Astrocyte (in vitro differentiated cells and primary cell): ENCODE measurements at regions not wholly inside any gene's neighbourhood (a gene's known extent, or its start where the extent isn't known, plus 50 kb on each side); places are given as distances from the start of the nearest gene placed in this dataset.

Source experiments
- DNase-seq: peaks from one replicate; pipeline ENCODE4 v3.0.0-alpha.2; 2010; ENCODE audit warnings: low read depth
- FAIRE-seq: peaks from 2 replicates; lab custom pipeline; 2011; peaks lifted over from hg19 to GRCh38; lab: Jason Lieb, UNC
- H2AFZ ChIP-seq: 2 replicates; pipeline ENCODE4 v1.6.0; 2012; ENCODE audit warnings: low read depth, low read length, inconsistent platforms
- H3K27ac ChIP-seq: 2 replicates; pipeline ENCODE4 v1.5.1; 2011; ENCODE audit warnings: low read depth, low read length, inconsistent platforms
- H3K27me3 ChIP-seq: 2 replicates; pipeline ENCODE4 v1.6.0; 2011; ENCODE audit warnings: low read length, inconsistent platforms; ENCODE audit not compliant: insufficient read depth
- H3K36me3 ChIP-seq: 2 replicates; pipeline ENCODE4 v1.5.1; 2011; ENCODE audit warnings: low read length, inconsistent platforms; ENCODE audit not compliant: insufficient read depth
- H3K4me1 ChIP-seq: 2 replicates; pipeline ENCODE4 v1.5.1; 2011; ENCODE audit warnings: low read length, inconsistent platforms; ENCODE audit not compliant: insufficient read depth
- H3K4me2 ChIP-seq: 2 replicates; pipeline ENCODE4 v1.6.0; 2012; ENCODE audit warnings: low read length, inconsistent platforms
- H3K4me3 ChIP-seq: 2 replicates; pipeline ENCODE4 v1.5.1; 2011; ENCODE audit warnings: low read depth, mild to moderate bottlenecking, low read length, inconsistent platforms; ENCODE audit not compliant: insufficient read depth
- H3K79me2 ChIP-seq: 2 replicates; pipeline ENCODE4 v1.6.0; 2012; ENCODE audit warnings: mild to moderate bottlenecking, low read length, inconsistent platforms; ENCODE audit not compliant: insufficient read depth
- H3K9ac ChIP-seq: 2 replicates; pipeline ENCODE4 v1.6.0; 2012; ENCODE audit warnings: mild to moderate bottlenecking, low read length, inconsistent platforms
- H3K9me3 ChIP-seq: 2 replicates; pipeline ENCODE4 v1.5.1; 2012; ENCODE audit warnings: low read depth, mild to moderate bottlenecking, low read length, inconsistent platforms; ENCODE audit not compliant: insufficient read depth
- H4K20me1 ChIP-seq: 2 replicates; pipeline ENCODE4 v1.6.0; 2012; ENCODE audit warnings: low read length, inconsistent platforms; ENCODE audit not compliant: insufficient read depth
- H3K27ac Mint-ChIP-seq: one replicate; pipeline ENCODE4 v1.8.0; 2021; ENCODE audit warnings: mild to moderate bottlenecking, mixed read lengths; ENCODE audit not compliant: unreplicated experiment
- H3K27me3 Mint-ChIP-seq: one replicate; pipeline ENCODE4 v1.8.0; 2021; ENCODE audit warnings: low read depth, mixed read lengths; ENCODE audit not compliant: unreplicated experiment
- H3K36me3 Mint-ChIP-seq: one replicate; pipeline ENCODE4 v1.8.0; 2021; ENCODE audit warnings: low read depth, mixed read lengths; ENCODE audit not compliant: unreplicated experiment
- H3K4me1 Mint-ChIP-seq: one replicate; pipeline ENCODE4 v1.8.0; 2021; ENCODE audit warnings: low read depth, mixed read lengths; ENCODE audit not compliant: unreplicated experiment
- H3K4me3 Mint-ChIP-seq: one replicate; pipeline ENCODE4 v1.8.0; 2021; ENCODE audit warnings: mild to moderate bottlenecking, moderate library complexity, mixed read lengths; ENCODE audit not compliant: unreplicated experiment
- H3K9me3 Mint-ChIP-seq: one replicate; pipeline ENCODE4 v1.8.0; 2021; ENCODE audit warnings: mild to moderate bottlenecking, mixed read lengths; ENCODE audit not compliant: unreplicated experiment
- EZH2 ChIP-seq: IDR thresholded peaks from 2 replicates; pipeline ENCODE4 v1.6.1; 2012; ENCODE audit warnings: mild to moderate bottlenecking, low read length, inconsistent platforms; ENCODE audit not compliant: insufficient read depth
- TF ChIP-seq, protein P1 (sequence below): IDR thresholded peaks from 2 replicates; pipeline ENCODE4 v1.5.1; 2011; ENCODE audit warnings: low read depth, mild to moderate bottlenecking, inconsistent platforms, low read length, moderate library complexity; ENCODE audit not compliant: insufficient read depth

DNA sequence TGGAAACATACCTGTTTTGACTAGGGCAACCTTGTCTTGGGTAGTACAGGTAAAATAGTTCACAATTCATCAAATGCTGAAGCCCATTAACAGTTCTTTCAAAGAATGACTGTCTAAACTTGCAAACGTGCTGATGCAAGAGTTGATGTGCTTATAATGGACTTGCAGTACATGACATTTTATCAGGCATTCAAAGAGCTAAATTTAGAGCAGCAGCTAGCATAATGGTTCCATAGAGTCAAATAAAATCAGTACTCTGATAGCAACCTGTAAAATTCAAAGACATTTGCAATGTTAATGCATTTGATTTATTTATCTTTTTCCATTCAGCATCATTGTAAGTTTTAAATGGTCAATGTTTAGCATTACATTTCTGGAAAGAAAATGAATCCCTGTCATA, 979.7 kb upstream of the SLC10A2 start:
- H3K9me3 Mint-ChIP-seq, result no peaks in the 10 kb centered on the region
- no peak overlapping the region for H3K4me3 Mint-ChIP-seq
- no peak for TF ChIP-seq EZH2
- TF ChIP-seq, protein P1, sequence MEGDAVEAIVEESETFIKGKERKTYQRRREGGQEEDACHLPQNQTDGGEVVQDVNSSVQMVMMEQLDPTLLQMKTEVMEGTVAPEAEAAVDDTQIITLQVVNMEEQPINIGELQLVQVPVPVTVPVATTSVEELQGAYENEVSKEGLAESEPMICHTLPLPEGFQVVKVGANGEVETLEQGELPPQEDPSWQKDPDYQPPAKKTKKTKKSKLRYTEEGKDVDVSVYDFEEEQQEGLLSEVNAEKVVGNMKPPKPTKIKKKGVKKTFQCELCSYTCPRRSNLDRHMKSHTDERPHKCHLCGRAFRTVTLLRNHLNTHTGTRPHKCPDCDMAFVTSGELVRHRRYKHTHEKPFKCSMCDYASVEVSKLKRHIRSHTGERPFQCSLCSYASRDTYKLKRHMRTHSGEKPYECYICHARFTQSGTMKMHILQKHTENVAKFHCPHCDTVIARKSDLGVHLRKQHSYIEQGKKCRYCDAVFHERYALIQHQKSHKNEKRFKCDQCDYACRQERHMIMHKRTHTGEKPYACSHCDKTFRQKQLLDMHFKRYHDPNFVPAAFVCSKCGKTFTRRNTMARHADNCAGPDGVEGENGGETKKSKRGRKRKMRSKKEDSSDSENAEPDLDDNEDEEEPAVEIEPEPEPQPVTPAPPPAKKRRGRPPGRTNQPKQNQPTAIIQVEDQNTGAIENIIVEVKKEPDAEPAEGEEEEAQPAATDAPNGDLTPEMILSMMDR, result no peak

DNA sequence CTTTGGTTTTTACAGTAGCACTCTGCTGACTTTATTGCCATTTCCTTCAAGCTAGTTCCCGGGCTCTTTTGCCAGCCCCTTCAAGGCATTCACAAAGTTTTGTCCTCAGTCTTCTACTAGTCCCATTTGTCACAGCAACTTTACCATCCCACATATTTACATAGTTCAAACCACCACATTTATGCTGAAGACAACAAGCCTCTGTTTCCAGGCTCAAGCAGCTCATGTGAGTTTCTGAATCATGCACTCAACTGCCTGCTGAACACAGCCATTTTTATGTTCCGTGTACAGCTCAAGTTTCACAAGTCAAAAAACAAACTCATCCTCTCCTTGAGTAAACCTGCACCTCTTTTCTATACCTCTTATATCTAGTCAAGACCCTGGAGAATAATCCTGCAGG, 977.0 kb upstream of the SLC10A2 start:
- DNase-seq, result peak; percentile 7
- no peak for TF ChIP-seq EZH2
- TF ChIP-seq, protein P1, result no peak
- H3K9me3 ChIP-seq, result no peaks in the 10 kb centered on the region
- no peaks in the 10 kb centered on the region for H3K79me2 ChIP-seq
- no peak overlapping the region for H3K9ac ChIP-seq
- Mint-ChIP-seq H3K36me3 (no peaks in the 10 kb centered on the region), H3K4me3 (no peak overlapping the region), H3K4me1 (peaks cover 5% of the 10 kb centered on the region), H3K9me3 (no peaks in the 10 kb centered on the region), H3K27me3 (no peaks in the 10 kb centered on the region), H3K27ac (no peak overlapping the region)
- H3K4me3 ChIP-seq, result no peak overlapping the region
- H3K27me3 ChIP-seq, result no peaks in the 10 kb centered on the region
- H3K27ac ChIP-seq, result no peak overlapping the region
- no peaks in the 10 kb centered on the region for H4K20me1 ChIP-seq
- no peak overlapping the region for H3K4me2 ChIP-seq
- no peaks in the 10 kb centered on the region for H3K36me3 ChIP-seq
- no peaks in the 10 kb centered on the region for H3K4me1 ChIP-seq
- H2AFZ ChIP-seq, result no peak overlapping the region
- FAIRE-seq, result no peak

More for the DNA sequence above, 979.7 kb upstream of the SLC10A2 start:
- Histone ChIP-seq H3K27ac (no peak overlapping the region), H4K20me1 (no peaks in the 10 kb centered on the region), H2AFZ (no peak overlapping the region), H3K4me2 (no peak overlapping the region), H3K36me3 (no peaks in the 10 kb centered on the region), H3K27me3 (no peaks in the 10 kb centered on the region), H3K4me3 (no peak overlapping the region), H3K9ac (no peak overlapping the region), H3K9me3 (no peaks in the 10 kb centered on the region), H3K4me1 (no peaks in the 10 kb centered on the region), H3K79me2 (no peaks in the 10 kb centered on the region)
- H3K36me3 Mint-ChIP-seq, result no peaks in the 10 kb centered on the region
- peaks cover 5% of the 10 kb centered on the region for H3K4me1 Mint-ChIP-seq
- FAIRE-seq (no peak), DNase-seq (no peak)
- H3K27ac Mint-ChIP-seq, result no peak overlapping the region
- no peaks in the 10 kb centered on the region for H3K27me3 Mint-ChIP-seq

DNA sequence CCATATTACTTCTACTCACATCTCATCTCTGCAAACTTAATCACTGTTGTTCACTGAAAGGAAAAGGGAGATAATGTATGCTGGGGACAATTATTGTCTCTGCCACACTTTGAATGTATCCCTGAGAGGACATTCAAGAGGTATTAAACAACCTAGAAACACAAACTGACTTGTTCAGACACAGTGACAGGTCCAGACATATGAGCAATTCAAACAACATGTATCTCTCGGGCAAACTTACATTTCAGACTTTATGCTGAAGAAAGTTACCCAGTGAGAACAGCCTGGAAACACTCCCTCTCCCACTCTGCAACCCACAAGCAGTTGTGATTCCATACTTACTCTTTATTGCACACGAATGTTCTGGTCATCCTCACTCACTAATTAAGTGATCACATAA, 968.7 kb upstream of the SLC10A2 start:
- Histone ChIP-seq H3K4me2 (no peak overlapping the region), H3K9ac (no peak overlapping the region), H3K27me3 (no peaks in the 10 kb centered on the region), H3K4me3 (no peak overlapping the region), H3K79me2 (no peaks in the 10 kb centered on the region), H3K27ac (no peak overlapping the region), H2AFZ (no peak overlapping the region), H3K9me3 (no peaks in the 10 kb centered on the region), H3K36me3 (no peaks in the 10 kb centered on the region), H3K4me1 (no peaks in the 10 kb centered on the region), H4K20me1 (no peaks in the 10 kb centered on the region)
- Mint-ChIP-seq H3K27ac (no peak overlapping the region), H3K27me3 (no peaks in the 10 kb centered on the region), H3K36me3 (no peaks in the 10 kb centered on the region), H3K4me1 (no peaks in the 10 kb centered on the region), H3K4me3 (no peak overlapping the region), H3K9me3 (no peaks in the 10 kb centered on the region)
- TF ChIP-seq, protein P1, result no peak
- TF ChIP-seq EZH2, result no peak
- DNase-seq (no peak), FAIRE-seq (no peak)
